GM12864 (cell line): ENCODE measurements at regions not wholly inside any gene's neighbourhood (a gene's known extent, or its start where the extent isn't known, plus 50 kb on each side); places are given as distances from the start of the nearest gene placed in this dataset.
"Not testable (repeated sequence)": the region's sequence is repeated elsewhere in the genome, so short reads cannot be mapped to it uniquely, and the experiment has no call there.

Source experiments
- DNase-seq: peaks from one replicate; pipeline ENCODE4 v3.0.0-alpha.2; 2011; ENCODE audit warnings: low read depth
- H3K4me3 ChIP-seq: 2 replicates; pipeline ENCODE4 v1.5.1; 2011; ENCODE audit warnings: mild to moderate bottlenecking, low read depth, low read length, control low read depth
- CTCF ChIP-seq: IDR thresholded peaks from 2 replicates; pipeline ENCODE4 v1.5.1; 2011; ENCODE audit warnings: low read depth, mild to moderate bottlenecking, moderate library complexity, low read length, control low read depth, inconsistent platforms; ENCODE audit errors: missing control alignments

- no peak for TF ChIP-seq CTCF
- DNase-seq: no peak
- H3K4me3 ChIP-seq: no peak overlapping the region
These were observed 719.1 kb downstream of the ZBBX start for GRCh38 chr3:166660962-166661361.

GRCh38 chr3:166637984-166638530, 742.0 kb downstream of the ZBBX start:
- H3K4me3 ChIP-seq: no peak overlapping the region
- DNase-seq: no peak
- TF ChIP-seq CTCF: no peak

DNA sequence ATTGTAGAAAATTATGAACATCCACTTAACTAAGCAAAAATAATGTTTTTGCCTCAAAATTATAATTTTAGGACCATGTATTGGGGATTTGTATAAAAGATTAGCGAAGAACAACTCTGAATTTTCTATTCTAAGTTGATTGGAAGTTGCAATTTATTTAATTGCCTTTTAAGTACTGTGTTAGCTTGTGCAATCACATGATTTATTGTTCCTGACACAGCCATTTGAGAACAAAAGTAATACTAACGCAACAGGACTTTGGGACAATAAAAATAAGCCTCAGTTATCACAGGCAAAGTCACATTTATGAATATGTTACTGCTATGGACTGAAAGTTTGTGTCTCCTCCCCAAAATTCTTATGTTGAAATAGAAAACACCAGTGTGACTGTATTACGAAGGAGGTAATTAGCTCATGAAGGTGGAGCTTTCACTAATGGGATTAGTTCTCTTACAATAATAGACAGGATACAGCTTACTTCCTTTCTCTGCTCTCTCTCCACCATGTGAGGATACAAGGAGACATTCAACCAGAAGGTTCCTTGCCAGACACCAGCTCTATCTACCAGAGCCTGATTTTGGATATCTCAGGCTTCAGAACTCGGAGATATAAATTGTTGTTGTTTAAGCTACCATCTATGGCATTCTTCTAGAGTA, 745.9 kb downstream of the ZBBX start:
- no peak overlapping the region for H3K4me3 ChIP-seq
- DNase-seq: no peak
- TF ChIP-seq CTCF: no peak

DNA sequence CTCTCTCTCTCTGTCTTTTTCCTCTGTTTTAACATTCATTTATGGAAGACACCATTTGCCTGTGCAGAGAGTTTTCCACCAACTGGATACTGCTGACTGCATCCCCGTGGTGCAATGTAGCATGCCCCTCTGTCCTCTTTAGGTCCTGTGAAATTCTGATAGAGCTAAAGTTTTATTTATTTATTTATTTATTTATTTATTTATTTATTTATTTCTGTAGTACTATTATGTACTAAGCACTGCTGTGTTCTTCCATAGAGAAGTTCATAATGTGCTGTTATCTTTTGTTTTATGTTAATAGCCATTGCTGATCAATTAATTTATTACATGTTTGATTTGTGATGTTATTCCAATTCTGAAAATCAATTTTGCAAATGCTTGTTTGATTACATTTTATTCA, 749.9 kb downstream of the ZBBX start:
- no peak for TF ChIP-seq CTCF
- H3K4me3 ChIP-seq: no peak overlapping the region
- DNase-seq: no peak

DNA sequence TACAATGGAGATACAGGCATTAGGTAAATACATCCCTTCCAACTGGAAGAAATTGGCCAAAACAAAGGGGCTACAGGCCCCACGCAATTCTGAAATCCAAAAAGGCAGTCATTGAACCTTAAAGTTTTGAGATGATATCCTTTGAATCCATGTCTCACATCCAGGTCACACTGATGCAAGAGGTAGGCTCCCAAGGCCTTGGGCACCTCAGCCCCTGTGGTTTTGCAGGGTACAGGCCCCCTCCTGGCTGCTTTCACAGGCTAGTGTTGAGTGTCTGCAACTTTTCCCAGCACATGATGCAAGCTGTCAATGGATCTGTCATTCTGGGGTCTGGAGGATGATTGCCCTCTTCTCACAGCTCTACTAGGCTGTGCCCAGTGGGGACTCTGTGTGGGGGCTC, 766.7 kb downstream of the ZBBX start:
- no peak for TF ChIP-seq CTCF

GRCh38 chr3:166612761-166613160, 767.3 kb downstream of the ZBBX start:
- DNase-seq, H3K4me3 ChIP-seq: not testable (repeated sequence)

More for the DNA sequence above, 766.7 kb downstream of the ZBBX start:
- no peak for DNase-seq
- H3K4me3 ChIP-seq: no peak overlapping the region

- H3K4me3 ChIP-seq: no peak overlapping the region
- no peak for TF ChIP-seq CTCF
- no peak for DNase-seq
These were observed 770.8 kb upstream of the BCHE start for GRCh38 chr3:166607933-166608521.
